NB4 (cell line): ENCODE measurements at regions not wholly inside any gene's neighbourhood (a gene's known extent, or its start where the extent isn't known, plus 50 kb on each side); places are given as distances from the start of the nearest gene placed in this dataset.

Experiments
- CTCF ChIP-seq: IDR thresholded peaks from one replicate; pipeline ENCODE4 v1.5.1; 2012; ENCODE audit warnings: low read depth, low read length
- MAX ChIP-seq: IDR thresholded peaks from 2 replicates; pipeline ENCODE4 v1.6.1; 2011; ENCODE audit warnings: low read depth, low read length
- MYC ChIP-seq: IDR thresholded peaks from 2 replicates; pipeline ENCODE4 v1.6.1; 2011; ENCODE audit warnings: low read depth, low read length
- POLR2A ChIP-seq: IDR thresholded peaks from 2 replicates; pipeline ENCODE4 v1.6.1; 2011; ENCODE audit warnings: mild to moderate bottlenecking; ENCODE audit not compliant: insufficient read length; ENCODE audit errors: extremely low read depth

- TF ChIP-seq CTCF (no peak), POLR2A (no peak), MYC (no peak), MAX (no peak)
Observed at GRCh38 chr20:16824664-16825063, 76.5 kb downstream of the OTOR start.
